HepG2 (cell line): ENCODE measurements at regions not wholly inside any gene's neighbourhood (a gene's known extent, or its start where the extent isn't known, plus 50 kb on each side); places are given as distances from the start of the nearest gene placed in this dataset.

ENCODE experiments used
- ATAC-seq: fragments of 200-7000 bp; cut with Tn5 transposase; 3 replicates; pipeline ENCODE4 v1.9.1; 2020; ENCODE audit warnings: mild to moderate bottlenecking, moderate library complexity
- BruUV-seq: library from RNA; stranded (reverse); fragments of 400-500 nt; replicated peaks from 2 replicates; lab custom pipeline; 2021; lab: Mats Ljungman, UMichigan
- CTCF ChIA-PET: fragments of 300-600 bp; formaldehyde crosslinking; extraction: SDS; loops from one replicate; lab custom pipeline; 2021; ENCODE audit warnings: low total read pairs, inconsistent platforms, low intra/inter-chr PET ratio; lab: Yijun Ruan, JAX
- POLR2A ChIA-PET: fragments of 350-600 bp; sonication (Branson Sonifier 250); formaldehyde crosslinking; loops from one replicate; lab custom pipeline; 2020; ENCODE audit warnings: antibody characterized with exemption, inconsistent platforms; lab: Yijun Ruan, JAX
- DNase-seq: peaks from one replicate; pipeline ENCODE4 v3.0.0-alpha.2; 2015; ENCODE audit warnings: low spot score
- FAIRE-seq: peaks from 3 replicates; lab custom pipeline; 2011; peaks lifted over from hg19 to GRCh38; lab: Jason Lieb, UNC
- H2AFZ ChIP-seq: one replicate; pipeline ENCODE4 v1.6.1; 2011; ENCODE audit warnings: low read length, inconsistent platforms
- H3K27ac ChIP-seq: fragments of 300-600 bp; 3 replicates; pipeline ENCODE4 v1.8.0; 2011; ENCODE audit warnings: mixed run types, mild to moderate bottlenecking, mixed read lengths, low read length, inconsistent platforms; ENCODE audit not compliant: insufficient read depth; ENCODE audit errors: extremely low read length
- H3K27me3 ChIP-seq, 2 experiments: fragments of 200-600 bp in 1 of 2; 2 replicates in 1 of 2; 3 replicates in 1 of 2; pipeline versions ENCODE4 v1.6.0 to v1.8.0; 2011; ENCODE audit warnings: low read length in 2 of 2, mild to moderate bottlenecking in 2 of 2, moderate library complexity in 2 of 2, inconsistent platforms in 1 of 2; ENCODE audit not compliant: insufficient read depth in 2 of 2, control insufficient read depth in 1 of 2
- H3K36me3 ChIP-seq, 2 experiments: fragments of 200-600 bp in 1 of 2; replicated peaks in 1 of 2; 2 replicates in 1 of 2; 3 replicates in 1 of 2; pipeline versions ENCODE4 v1.5.1 to v1.8.0; 2011; ENCODE audit warnings: low read length in 2 of 2, inconsistent platforms in 1 of 2; ENCODE audit not compliant: insufficient read depth in 2 of 2, control insufficient read depth in 1 of 2
- H3K4me1 ChIP-seq: 2 replicates; pipeline ENCODE4 v1.5.1; 2012; ENCODE audit warnings: low read length, inconsistent platforms; ENCODE audit not compliant: insufficient read depth
- H3K4me2 ChIP-seq: 2 replicates; pipeline ENCODE4 v1.6.0; 2011; ENCODE audit warnings: low read depth, low read length, inconsistent platforms
- H3K4me3 ChIP-seq, 3 experiments: fragments of 200-600 bp in 1 of 3; sonication (generic), shearing (Covaris generic) in 1 of 3; replicated peaks in 1 of 3; 2 replicates each; pipeline ENCODE4 v1.5.1; 2011 to 2016; ENCODE audit warnings: low read length in 3 of 3, inconsistent platforms in 2 of 3, low read depth in 2 of 3, mild to moderate bottlenecking in 2 of 3, control low read depth in 1 of 3, mixed read lengths in 1 of 3; ENCODE audit not compliant: insufficient read depth in 1 of 3
- H3K79me2 ChIP-seq: one replicate; pipeline ENCODE4 v1.6.1; 2011; ENCODE audit warnings: low read length, inconsistent platforms; ENCODE audit not compliant: insufficient read depth
- H3K9ac ChIP-seq: 2 replicates; pipeline ENCODE4 v1.6.0; 2011; ENCODE audit warnings: mild to moderate bottlenecking, low read depth, low read length, inconsistent platforms; ENCODE audit not compliant: insufficient read depth
- H3K9me3 ChIP-seq: 2 replicates; pipeline ENCODE4 v1.5.1; 2012; ENCODE audit warnings: mild to moderate bottlenecking, low read length
- H4K20me1 ChIP-seq: 2 replicates; pipeline ENCODE4 v1.6.0; 2011; ENCODE audit warnings: inconsistent platforms, mild to moderate bottlenecking, low read length, moderate library complexity; ENCODE audit not compliant: insufficient read depth
- NFE2 ChIP-seq: sonication (generic); formaldehyde crosslinking; IDR thresholded peaks from 2 replicates; pipeline ENCODE4 v1.4.0; 2020; ENCODE audit warnings: missing genetic modification reagents
- PRDM10 ChIP-seq: sonication (generic); formaldehyde crosslinking; IDR thresholded peaks from 2 replicates; pipeline ENCODE4 v1.4.0; 2020; ENCODE audit warnings: low read depth, missing genetic modification reagents
- SNAPC5 ChIP-seq: sonication (generic); formaldehyde crosslinking; IDR thresholded peaks from 2 replicates; pipeline ENCODE4 v1.8.1; 2023; ENCODE audit warnings: mild to moderate bottlenecking, missing genetic modification reagents, borderline replicate concordance
- ZNF615 ChIP-seq: sonication (generic); formaldehyde crosslinking; IDR thresholded peaks from 2 replicates; pipeline ENCODE4 v1.5.0; 2020; ENCODE audit warnings: mild to moderate bottlenecking, missing genetic modification reagents, borderline replicate concordance
- ZNF850 ChIP-seq: sonication (generic); formaldehyde crosslinking; conservative IDR thresholded peaks from 2 replicates; pipeline ENCODE4 v1.9.0; 2021; ENCODE audit warnings: mild to moderate bottlenecking, missing genetic modification reagents
- WGBS: methylation state at CpG from one replicate; pipeline ENCODE4 v1.1.6; 2017; ENCODE audit warnings: low lambda C conversion rate; 5-methylcytosine and 5-hydroxymethylcytosine counted together
- in situ Hi-C: cut with HindIII; loops from 2 replicates; pipeline ENCODE4 v1.10.0; 2017; ENCODE audit warnings: low pct_unique_long_range_greater_than_20kb; ENCODE audit not compliant: extremely low pct_ligation_motif_present
- intact Hi-C: fragments of 100-400 bp; cut with micrococcal nuclease; formaldehyde crosslinking; loops from one replicate; pipeline ENCODE4 v1.10.0; 2022; ENCODE audit not compliant: unreplicated experiment

- CTCF ChIA-PET = no interaction called here
- FAIRE-seq (no peak), ATAC-seq (no peak), DNase-seq (no peak)
- Histone ChIP-seq H3K4me2 (no peak overlapping the region), H3K4me3 (no peak overlapping the region), H3K36me3 (no peaks in the 10 kb centered on the region), H4K20me1 (no peaks in the 10 kb centered on the region), H3K4me1 (peaks cover 54% of the 10 kb centered on the region), H3K79me2 (no peaks in the 10 kb centered on the region), H3K27ac (no peak overlapping the region), H2AFZ (no peak overlapping the region), H3K9me3 (no peaks in the 10 kb centered on the region), H3K9ac (no peak overlapping the region), H3K27me3 (peaks cover 0 to 8% of the 10 kb centered on the region in 2 experiments; a peak in 1 of 5 replicates)
- 71% methylated on average over 5 of the region's 5 CpGs for WGBS
- no TSS peak for BruUV-seq
- POLR2A ChIA-PET = no interaction called here
- in situ Hi-C loops (no loop called here), intact Hi-C loops (loop anchor here (10.0 kb wide), 1 partner anchor 171 kb away; no protein-coding TSS in a partner anchor)
- TF ChIP-seq ZNF850 (no peak), PRDM10 (CRISPR knock-in tag) (no peak), SNAPC5 (CRISPR knock-in tag) (no peak), ZNF615 (CRISPR knock-in tag) (no peak), NFE2 (CRISPR knock-in tag) (no peak)
Measured at GRCh38 chr5:116773926-116774325, 199.3 kb upstream of the SEMA6A start.
